ENCODE measurements at regions not wholly inside any gene's neighbourhood (a gene's known extent, or its start where the extent isn't known, plus 50 kb on each side); places are given as distances from the start of the nearest gene placed in this dataset.

DNA sequence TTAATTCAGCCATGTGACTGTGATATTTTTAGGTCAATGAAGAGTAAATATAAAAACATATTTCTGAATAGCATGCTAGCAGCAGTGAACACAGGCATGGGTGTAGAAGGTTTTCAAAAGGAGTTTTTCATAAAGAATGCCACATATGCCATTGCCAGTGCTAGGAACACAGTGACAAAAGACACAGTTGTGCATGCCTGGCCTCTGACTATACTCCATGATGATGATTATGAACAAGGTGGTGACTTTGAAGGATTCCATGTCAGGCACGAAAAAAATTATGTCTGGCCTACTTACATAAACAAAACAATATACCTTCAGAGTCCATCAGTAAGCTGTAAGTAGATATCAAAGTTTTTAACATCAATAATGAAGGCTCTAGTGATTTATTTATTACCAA is 438.7 kb downstream of the TLE1 start:
- no peak for DNase-seq (ENCODE audit: low read depth)

DNA sequence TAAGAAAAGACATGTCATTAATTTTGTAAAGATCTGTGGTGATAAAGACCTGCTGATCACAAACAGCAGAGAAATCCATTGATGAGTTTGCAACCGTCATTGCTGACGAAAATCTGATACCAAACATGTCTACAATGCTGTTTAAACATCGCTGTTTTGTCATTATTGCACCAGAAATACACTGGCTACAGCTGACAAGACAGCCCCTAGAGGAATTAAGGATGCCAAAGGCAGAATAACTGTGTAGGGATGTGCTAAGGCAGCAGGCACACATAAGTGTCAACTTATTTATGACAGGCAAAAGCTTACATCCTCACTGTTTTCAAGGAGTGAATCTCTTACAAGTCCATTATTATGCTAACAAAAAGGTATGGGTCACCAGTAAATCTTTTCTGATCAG is 439.3 kb downstream of the TLE1 start:
- no peak for DNase-seq (ENCODE audit: low read depth)

DNA sequence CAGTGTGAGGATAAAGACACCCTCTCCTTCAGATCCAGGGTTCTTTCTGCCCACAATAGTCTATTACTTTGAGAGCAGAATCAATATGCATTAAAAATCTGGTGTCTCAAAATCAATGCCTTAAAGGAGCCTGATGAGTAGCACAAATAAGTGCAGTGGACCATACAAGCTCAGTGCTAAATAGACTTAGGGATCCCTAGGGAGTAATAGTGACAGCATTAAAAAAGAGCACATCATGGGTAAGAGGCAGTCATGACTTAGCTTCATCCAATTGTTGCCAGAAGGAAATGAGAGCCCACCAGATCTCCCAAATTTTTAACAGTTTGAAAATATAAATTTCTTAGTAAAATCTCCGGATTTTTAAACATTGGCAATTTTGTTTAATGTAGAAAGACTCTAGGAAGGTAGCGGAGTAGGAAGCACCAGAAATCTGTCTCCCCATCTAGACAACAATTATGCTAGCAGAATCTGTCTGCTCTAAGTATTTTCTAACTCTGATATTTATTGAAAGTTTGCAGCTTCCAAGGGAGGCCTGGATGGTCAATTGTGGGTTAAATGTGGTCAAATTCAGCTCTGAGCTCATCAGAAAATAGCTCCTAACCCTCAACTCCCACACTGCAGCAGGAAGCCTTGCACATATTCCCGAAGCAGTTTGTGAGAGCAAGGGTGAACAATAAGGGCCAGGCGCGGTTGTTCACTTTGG is 443.9 kb downstream of the TLE1 start:
- DNase-seq (ENCODE audit: low read depth) = no peak

- no peak for DNase-seq (ENCODE audit: low read depth)
These were observed 444.7 kb downstream of the TLE1 start for GRCh38 chr9:81244631-81245030.

DNA sequence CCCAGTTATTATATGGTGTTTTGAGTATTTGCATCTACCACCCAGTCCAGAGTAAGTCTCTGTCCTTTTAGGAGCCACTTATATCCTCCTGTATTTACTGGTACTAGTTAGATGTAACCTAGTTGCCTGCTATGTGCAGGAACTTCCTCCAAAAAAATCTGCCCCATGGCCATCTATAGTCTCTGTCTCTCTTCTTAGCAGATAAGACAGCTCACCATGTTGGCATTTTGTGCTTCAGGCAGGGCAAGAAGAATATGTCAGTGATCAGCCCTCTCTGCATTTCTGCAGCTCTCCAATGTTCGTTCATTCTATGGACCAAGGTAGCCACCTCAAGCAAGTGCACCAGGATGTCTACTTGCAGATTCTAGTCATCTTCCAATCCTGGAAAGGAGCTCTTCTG is 446.5 kb downstream of the TLE1 start:
- DNase-seq (ENCODE audit: low read depth) = no peak

DNA sequence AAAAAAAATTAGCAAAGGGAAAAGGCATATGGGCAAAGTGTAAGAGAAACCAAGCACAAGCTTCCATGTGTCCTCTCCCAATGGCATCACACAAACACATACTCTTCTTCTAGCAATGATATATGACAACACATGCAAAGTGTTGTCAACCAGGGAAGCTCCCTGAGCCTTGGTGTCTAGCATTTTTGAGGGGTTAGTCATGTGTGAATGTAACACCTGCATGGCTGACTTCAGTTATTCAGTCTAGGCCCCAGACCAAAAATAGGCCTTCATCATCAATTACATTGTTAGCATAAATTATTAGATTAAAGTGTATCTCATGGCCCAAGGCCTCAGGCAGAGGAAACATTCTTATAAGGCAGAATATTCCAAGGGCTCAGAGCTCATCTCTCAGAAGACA is 450.0 kb downstream of the TLE1 start:
- no peak for DNase-seq (ENCODE audit: low read depth)

- no peak for DNase-seq (ENCODE audit: low read depth)
These were observed 451.6 kb downstream of the TLE1 start for GRCh38 chr9:81237565-81238231.

- no peak for DNase-seq (ENCODE audit: low read depth)
These were observed 454.3 kb downstream of the TLE1 start for GRCh38 chr9:81234924-81235610.

GRCh38 chr9:81231011-81231410 is 458.3 kb downstream of the TLE1 start:
- no peak for DNase-seq (ENCODE audit: low read depth)

DNA sequence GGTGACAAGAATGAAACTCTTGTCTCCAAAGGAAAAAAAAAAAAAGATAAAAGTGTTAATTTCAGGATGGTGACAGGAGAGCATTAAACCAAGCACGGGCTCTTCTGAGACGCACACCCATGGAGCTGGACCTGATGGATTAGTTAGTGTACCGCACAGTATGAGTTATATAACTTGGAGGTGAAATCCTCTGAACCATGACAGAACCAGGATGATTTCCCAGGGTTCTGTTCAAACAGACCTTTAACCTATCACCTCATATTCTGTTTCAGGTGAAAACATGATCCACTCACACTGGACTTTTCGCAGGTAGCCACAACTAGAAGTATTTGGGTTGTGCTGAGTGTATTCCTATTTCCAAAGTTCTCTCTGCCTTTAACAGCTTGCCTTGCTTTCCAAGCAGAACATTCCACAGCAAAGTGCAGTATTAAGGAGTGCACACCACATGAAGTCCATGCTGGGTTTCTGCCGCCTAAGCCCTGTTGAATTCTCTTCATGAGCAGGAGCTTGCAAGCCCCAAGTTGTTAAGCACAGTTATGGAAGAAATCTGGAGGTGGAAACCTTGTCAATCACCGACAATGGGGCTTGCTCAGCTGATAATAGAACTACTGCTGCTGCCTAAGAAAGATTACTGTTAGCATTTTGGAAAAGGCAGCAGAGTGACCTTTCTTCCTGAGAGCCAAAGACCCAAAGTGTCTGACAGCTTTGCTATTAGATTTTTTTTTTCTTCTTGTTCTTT is 461.7 kb downstream of the TLE1 start:
- DNase-seq (ENCODE audit: low read depth) = no peak

DNA sequence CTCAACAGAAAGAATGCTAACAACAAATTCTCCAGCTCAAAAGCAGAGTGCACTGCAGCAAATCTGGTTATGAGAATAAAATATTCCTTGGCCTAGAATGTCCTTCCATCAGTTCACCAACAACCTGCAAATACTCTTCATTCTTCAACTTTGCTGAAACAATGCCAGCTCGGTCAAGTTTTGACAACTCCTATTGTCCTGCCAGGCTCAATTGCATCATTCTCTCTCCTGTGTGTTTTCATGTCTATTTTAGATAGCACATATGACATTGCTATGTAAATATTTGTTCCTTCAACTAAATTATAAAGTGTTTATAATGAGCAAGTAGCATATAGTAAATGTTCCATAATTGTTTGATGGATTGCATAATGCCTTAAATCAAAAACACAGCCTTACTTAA is 463.8 kb downstream of the TLE1 start:
- DNase-seq (ENCODE audit: low read depth) = no peak

DNA sequence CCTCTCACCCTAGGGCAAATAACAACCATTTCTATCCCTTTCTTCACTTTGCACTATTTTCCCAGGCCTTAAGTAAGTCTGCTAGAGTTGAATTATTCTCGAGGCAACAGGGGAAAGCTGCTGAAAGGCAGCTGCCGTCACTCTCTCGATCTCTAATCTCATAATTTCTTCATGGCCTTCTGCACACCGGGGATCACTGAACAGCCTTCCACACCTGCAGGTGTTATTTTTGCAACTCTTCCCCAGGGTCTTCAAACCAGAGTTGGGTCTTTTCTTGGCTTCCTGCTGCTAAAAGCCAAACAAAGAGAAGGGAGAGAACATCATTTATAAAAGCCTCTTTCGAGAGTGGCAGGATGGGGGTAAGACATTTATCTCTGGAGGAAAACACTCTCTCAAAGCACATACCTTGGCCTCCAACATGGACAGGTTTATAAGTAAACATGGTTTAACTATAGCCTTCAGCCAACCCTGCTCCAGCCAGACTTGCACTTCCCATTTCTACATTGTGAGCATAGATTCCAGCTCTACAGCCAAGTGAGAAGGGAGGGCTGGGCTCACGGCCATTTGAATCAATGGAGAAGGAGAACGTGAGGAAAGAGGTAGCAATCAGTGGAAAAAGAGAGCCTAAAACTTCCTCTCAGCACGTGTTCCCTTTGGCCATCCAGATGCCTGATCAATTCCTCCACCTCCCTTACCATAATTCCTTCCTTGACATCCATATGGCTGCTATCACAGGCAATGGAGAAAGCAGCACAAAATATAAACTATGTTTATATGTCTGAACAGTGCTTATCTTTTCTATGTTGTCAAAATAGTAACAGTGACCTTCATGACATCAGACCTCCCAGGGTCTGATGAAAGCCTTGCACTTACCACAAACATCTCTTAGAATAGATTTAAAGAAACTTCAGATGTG is 464.9 kb downstream of the TLE1 start:
- DNase-seq (ENCODE audit: low read depth) = no peak

GRCh38 chr9:81214975-81215374 is 474.4 kb downstream of the TLE1 start:
- no peak for DNase-seq (ENCODE audit: low read depth)

DNA sequence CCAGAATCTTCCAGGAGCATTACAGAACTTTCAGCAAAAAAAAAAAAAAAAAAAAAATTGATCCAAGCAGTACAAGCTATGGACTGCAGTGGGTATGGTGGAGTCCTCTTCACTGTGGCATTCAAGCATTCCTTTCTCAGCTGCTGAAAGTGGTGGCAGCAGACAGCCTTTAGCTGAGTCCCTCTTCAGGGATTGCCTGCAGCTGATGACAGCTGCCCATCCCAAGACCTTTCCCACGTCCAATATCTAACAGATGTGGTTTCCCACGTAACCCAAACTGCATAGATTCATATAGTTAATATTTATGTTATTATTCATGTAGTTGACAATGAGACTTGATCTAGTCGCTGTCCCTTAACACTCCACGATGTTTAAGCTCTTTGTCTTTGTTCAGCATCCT is 475.9 kb downstream of the TLE1 start:
- no peak for DNase-seq (ENCODE audit: low read depth)

GRCh38 chr9:81211741-81212140 is 477.6 kb downstream of the TLE1 start:
- no peak for DNase-seq (ENCODE audit: low read depth)

GRCh38 chr9:81207651-81208050 is 481.7 kb downstream of the TLE1 start:
- DNase-seq (ENCODE audit: low read depth) = no peak

- no peak for DNase-seq (ENCODE audit: low read depth)
These were observed 487.1 kb downstream of the TLE1 start for GRCh38 chr9:81202292-81202691.

DNA sequence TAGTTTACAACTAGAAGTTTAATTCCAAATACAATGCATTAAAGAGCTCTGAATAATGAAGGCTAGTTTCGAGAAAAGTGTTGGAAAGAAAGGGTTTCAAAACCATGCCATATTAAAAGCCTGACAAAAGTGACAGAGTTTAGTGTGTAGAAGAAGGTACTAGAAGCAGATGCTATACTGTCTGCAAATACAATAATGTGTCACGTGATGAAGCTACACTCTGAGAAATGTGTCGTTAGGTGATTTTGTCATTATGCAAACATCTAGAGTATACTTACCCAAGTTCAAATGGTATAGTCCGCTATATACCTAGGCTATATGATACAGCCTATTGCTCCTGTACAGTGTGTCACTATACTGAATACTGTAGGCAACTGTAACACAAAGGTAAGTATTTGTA is 494.1 kb downstream of the TLE1 start:
- DNase-seq (ENCODE audit: low read depth) = no peak

DNA sequence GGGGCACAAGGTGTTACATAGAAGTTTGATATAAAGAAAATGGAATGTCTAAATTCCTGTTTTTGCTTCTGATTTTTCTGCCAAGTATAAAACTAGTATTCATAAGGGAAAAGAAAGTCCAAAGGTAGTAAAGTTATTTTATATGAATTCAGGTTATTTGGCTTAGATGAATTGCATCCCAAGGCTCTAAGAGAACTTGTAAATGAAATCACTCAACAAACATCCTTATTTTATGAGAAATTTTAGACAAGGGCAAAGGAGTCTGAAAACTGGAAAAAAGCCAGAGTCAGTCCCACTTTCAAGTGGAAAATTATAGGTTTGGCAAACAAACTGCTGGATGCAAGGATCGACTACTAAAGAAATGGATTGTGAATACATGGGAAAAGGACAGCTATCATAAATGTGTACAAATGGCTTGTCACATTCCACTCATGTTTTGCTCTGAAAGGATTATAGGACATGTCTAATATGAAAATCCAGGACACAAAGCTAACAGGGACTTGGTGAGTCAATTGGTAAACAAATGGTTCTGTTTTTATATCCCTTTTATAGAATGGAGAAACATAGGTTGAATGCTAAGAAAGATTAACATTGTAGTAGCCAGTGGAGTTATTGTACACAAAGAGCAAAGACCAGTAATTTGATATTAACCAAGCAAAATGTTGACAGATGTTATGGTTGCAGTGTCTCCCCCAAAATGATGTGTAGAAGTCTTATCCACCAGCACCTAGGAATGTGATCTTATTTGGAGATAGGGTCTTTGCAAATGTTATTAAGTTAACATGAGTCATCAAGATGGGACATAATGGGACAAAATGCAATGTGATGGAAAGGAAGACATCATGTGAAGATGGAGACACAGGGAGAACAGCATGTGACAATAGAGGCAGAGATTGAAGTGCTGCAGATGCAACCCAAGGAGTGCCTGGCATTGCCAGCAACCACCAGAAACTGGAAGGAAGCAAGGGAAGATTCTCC is 495.7 kb downstream of the TLE1 start:
- no peak for DNase-seq (ENCODE audit: low read depth)

GRCh38 chr9:81191222-81191621 is 498.1 kb downstream of the TLE1 start:
- no peak for DNase-seq (ENCODE audit: low read depth)

Measured in activated T-cell treated with anti-CD3 and anti-CD28 coated beads for 24 hours (primary cell).